ENCODE measurements at regions not wholly inside any gene's neighbourhood (a gene's known extent, or its start where the extent isn't known, plus 50 kb on each side); places are given as distances from the start of the nearest gene placed in this dataset.
"Not testable (repeated sequence)": the region's sequence is repeated elsewhere in the genome, so short reads cannot be mapped to it uniquely, and the experiment has no call there.

- no peak for TF ChIP-seq CTCF (IDR thresholded peaks at IDR 0.05; ENCODE audit: low read depth, low read length)
- DNase-seq (ENCODE audit: extremely low read depth, low read depth) = no peak
These were observed 364.7 kb upstream of the CD180 start for GRCh38 chr5:67561151-67561932.

GRCh38 chr5:67552773-67553172, 356.2 kb upstream of the CD180 start:
- DNase-seq (ENCODE audit: extremely low read depth, low read depth) = no peak
- TF ChIP-seq CTCF (IDR thresholded peaks at IDR 0.05; ENCODE audit: low read depth, low read length) = no peak

- DNase-seq (ENCODE audit: extremely low read depth, low read depth) = no peak
- TF ChIP-seq CTCF (IDR thresholded peaks at IDR 0.05; ENCODE audit: low read depth, low read length) = no peak
These were observed 353.3 kb upstream of the CD180 start for GRCh38 chr5:67549947-67550346.

- DNase-seq (ENCODE audit: extremely low read depth, low read depth) = no peak
- TF ChIP-seq CTCF (IDR thresholded peaks at IDR 0.05; ENCODE audit: low read depth, low read length) = no peak
These were observed 352.7 kb upstream of the CD180 start for GRCh38 chr5:67549296-67549618.

- no peak for TF ChIP-seq CTCF (IDR thresholded peaks at IDR 0.05; ENCODE audit: low read depth, low read length)
- DNase-seq (ENCODE audit: extremely low read depth, low read depth) = no peak
These were observed 352.1 kb upstream of the CD180 start for GRCh38 chr5:67548520-67549295.

- no peak for TF ChIP-seq CTCF (IDR thresholded peaks at IDR 0.05; ENCODE audit: low read depth, low read length)
- DNase-seq (ENCODE audit: extremely low read depth, low read depth) = no peak
These were observed 351.1 kb upstream of the CD180 start for GRCh38 chr5:67547682-67548081.

GRCh38 chr5:67544942-67545341, 348.3 kb upstream of the CD180 start:
- not testable (repeated sequence) for DNase-seq (ENCODE audit: extremely low read depth, low read depth)

All from AG09319 (cell line).